GM18868 (cell line): ENCODE measurements at regions not wholly inside any gene's neighbourhood (a gene's known extent, or its start where the extent isn't known, plus 50 kb on each side); places are given as distances from the start of the nearest gene placed in this dataset.
"Not testable (repeated sequence)": the region's sequence is repeated elsewhere in the genome, so short reads cannot be mapped to it uniquely, and the experiment has no call there.

Source experiments
- ATAC-seq: cut with Tn5 transposase; IDR thresholded peaks from one replicate; pipeline ENCODE4 v1.9.1; 2021; ENCODE audit warnings: mild to moderate bottlenecking, moderate library complexity; ENCODE audit not compliant: unreplicated experiment

- ATAC-seq = no peak
These were observed 50.2 kb upstream of the PLET1 start for GRCh38 chr11:112310848-112311247.

GRCh38 chr11:112315057-112315720, 54.5 kb upstream of the PLET1 start:
- ATAC-seq = no peak

DNA sequence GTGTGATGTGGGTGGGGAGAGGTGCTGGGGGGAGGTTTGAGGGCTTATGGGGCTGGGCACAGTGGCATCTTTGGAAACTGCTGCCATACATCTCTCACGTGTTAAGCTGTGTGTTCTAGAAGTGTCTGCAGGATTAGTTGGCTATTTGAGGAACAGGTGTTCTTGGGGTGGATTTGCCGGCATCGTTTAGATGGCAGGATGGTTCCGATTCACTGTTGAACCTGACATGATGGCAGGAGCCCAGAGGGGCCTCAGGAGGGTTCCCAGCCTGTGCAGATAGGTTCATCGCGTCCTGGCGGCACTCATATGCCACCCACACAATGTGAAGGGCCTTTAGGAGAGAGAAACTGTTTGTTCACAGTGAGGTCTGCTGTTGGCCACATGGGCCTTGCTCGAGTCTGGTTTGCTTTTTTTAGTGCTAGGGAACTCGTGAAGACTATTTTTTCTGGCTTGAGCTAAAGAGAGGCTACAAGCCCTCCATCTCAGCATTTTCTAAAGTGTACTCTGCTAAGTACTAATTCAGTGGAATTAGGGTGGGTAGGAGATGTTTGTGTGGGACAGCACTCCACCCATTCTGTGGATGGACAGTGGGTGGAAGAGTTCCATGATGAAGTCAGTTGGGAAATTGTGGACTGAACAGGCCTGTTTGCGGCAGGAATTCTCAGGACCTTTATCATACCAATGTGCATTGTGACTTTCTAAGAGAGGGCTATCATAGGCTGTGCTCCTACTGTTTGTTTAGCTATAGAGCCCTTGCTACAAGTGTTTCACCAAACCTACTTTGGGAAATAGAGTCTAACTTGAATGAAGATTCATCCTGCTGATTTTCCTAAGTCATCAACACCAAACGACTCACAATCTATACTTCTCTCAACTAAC, 55.4 kb upstream of the PLET1 start:
- no peak for ATAC-seq

DNA sequence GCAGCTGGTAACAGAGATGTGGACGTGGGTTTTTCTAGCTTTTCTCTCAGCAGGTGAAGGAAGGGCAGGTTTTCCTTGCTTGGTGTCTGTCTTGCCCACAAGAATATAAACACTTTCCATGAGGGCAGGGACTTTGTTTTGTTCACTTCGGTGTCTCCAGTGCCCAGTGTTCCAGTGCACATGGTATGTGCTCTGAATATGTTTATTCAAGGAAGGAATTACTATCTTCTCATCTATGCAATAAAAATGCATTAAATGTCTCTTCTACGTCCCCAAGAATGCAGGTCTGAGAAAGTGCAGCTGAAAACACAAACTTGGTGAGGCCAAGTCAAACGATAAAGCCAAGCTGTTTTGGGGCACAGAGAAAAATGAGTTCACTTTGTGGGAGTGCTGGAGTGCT, 56.3 kb upstream of the PLET1 start:
- ATAC-seq = no peak

GRCh38 chr11:112318184-112318591, 57.5 kb upstream of the PLET1 start:
- no peak for ATAC-seq

DNA sequence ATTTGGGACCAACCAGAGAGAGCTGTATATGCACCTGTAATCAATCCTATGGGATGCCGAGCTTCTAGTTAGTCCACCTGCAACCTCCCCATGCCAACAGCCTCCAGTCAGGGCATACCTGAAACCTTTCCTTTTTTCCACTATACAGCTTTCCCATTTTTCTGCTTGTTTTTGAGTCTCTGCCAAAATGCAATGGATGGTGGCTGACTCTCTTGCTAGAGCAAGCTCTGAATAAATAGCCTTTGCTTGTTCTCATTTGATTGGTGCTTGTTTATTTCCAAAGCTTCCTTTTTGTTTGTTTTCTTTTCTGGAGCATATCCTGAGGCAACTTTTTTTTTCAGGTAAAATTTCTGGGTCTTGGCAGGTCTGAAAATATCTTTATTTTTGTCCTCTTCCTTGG, 58.0 kb upstream of the PLET1 start:
- ATAC-seq = no peak

- no peak for ATAC-seq
These were observed 60.0 kb upstream of the PLET1 start for GRCh38 chr11:112320668-112321067.

- no peak for ATAC-seq
These were observed 61.0 kb upstream of the PLET1 start for GRCh38 chr11:112321501-112322172.

DNA sequence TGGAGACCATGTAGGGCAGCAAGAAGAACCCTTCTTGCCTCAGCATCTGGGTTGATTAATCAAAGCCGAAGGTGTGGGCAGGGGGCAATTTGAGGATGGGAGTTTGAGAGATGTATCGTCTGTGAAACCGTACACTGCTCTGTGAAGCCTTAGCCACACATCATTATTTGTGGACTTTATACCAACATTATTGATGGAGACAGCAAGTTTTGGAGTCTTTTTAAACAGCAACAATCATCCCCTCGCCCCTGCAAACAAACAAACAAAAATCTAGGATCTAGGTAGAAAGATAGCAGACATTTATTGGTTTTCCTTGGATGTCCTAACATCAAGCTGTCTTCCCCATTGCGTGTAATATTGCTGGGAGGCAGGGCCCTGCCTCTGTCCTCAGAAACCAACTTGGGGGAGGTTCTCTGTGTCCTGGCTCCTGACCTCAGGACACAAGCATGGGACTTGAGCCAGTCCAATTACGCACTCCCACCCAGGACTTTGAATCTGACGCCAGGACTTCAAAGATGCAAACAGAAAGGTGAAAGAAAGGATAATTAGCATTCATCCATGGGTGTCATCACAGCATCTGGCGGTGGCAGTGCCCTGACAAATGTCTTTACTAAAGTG, 61.6 kb upstream of the PLET1 start:
- ATAC-seq = no peak

DNA sequence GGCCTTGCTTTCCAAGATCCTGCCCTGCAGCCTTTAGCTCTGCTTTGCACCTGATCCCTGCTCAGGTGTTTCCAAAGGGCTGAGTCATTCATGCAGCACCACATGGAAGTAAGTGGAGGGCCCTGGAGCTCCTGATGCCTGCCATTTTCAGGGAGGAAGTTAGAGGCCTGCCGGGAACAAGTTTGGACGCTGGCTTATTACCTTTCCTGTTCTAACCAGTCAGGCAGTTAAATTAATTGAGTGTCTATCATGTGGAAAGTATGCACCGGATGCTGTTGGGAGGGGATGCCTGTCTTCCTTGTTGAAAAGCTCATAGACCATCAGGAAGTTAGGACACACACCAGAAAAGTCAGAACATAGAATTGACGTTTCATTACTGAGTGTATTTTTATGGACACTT, 73.7 kb upstream of the PLET1 start:
- ATAC-seq = no peak

- ATAC-seq = no peak
These were observed 75.8 kb upstream of the PLET1 start for GRCh38 chr11:112336356-112336886.

GRCh38 chr11:112339566-112339965, 78.9 kb upstream of the PLET1 start:
- no peak for ATAC-seq

GRCh38 chr11:112343368-112344039, 82.8 kb upstream of the PLET1 start:
- no peak for ATAC-seq

DNA sequence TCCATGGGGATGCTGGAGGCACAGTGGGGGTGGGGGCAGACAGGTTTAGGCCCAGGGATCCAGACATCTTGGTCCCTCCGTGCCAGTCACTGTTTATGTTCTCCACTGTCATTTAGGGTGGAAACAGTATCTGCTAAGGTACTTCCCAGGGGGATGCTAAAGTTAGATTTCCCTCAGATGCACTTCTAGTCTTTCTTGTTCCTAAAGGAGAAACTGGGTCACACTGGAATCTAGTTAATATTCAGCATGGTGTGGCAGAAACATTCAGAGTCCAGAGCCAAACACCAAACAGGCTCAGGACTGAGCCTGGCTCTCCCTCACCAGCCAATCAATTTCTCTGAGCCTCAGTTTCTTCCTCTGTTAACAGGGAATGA, 83.4 kb upstream of the PLET1 start:
- ATAC-seq = no peak

DNA sequence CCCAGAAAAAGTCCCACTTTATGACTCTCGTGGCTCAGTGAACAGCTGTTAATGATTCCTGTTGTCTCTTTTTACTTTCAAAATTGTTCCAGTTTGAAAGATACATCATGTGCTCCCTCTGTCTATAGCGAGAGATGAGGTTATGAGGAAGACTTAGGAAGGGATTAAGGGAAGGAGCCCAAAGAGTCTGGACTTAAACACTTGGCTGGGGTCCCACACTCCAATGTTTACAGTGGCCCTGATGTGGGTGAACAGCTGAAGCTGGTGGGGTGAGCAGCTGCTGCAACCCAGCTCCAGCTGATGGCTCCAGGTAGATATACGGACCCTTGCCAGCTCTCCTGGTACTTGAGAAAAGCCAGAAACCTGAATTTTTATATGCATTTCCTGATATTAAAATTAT, 84.5 kb upstream of the PLET1 start:
- no peak for ATAC-seq

GRCh38 chr11:112345706-112346105, 85.0 kb upstream of the PLET1 start:
- no peak for ATAC-seq

DNA sequence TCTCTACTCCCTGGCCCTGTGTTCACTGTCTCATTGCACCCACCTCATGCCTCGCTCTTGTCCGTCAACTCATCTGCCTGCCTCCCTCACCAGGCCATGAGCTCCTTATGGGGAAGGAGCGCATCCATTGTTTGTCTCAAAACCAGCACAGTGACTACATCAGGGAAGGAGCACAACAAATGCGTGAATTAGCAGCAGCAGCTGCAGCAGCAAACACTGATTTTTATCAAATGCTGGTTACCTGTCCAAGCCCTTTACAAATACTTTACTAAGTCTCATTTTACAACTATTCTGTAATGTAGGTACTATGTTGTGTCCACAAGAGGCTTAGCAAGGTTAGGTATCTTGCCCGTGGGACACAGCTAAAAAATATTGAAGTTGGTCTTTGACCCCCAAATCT, 85.9 kb upstream of the PLET1 start:
- no peak for ATAC-seq

- ATAC-seq = no peak
These were observed 87.9 kb upstream of the PLET1 start for GRCh38 chr11:112348480-112349029.

- not testable (repeated sequence) for ATAC-seq
These were observed 90.8 kb upstream of the PLET1 start for GRCh38 chr11:112351423-112351822.

DNA sequence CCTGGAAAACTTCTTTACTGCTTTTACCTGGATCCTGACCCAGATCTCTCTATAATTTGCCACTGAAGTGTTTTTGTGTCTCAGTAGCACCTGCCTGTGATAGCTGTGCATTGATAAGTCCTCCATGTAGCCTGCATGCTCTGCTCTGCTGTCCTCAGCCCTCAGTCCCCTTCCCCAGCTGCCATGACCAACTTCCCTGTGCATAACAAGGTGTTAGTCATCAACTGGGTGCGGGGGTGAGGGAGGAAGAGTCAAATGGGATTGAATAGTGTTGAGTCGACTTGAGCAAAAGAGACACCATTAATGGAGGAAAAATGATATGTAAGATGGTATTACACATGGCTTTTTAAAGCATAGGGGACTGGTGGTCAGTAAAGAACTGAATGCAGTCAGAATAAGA, 92.2 kb upstream of the PLET1 start:
- ATAC-seq = no peak
